Ureter (tissue), 1 donor: ENCODE measurements at regions not wholly inside any gene's neighbourhood (a gene's known extent, or its start where the extent isn't known, plus 50 kb on each side); places are given as distances from the start of the nearest gene placed in this dataset.

Experiments
- DNase-seq: peaks from one replicate; pipeline ENCODE4 v3.0.0-alpha.2; 2020; ENCODE audit warnings: low spot score
- donor health status: DM: yes; HTN: yes; CAD: no.

DNA sequence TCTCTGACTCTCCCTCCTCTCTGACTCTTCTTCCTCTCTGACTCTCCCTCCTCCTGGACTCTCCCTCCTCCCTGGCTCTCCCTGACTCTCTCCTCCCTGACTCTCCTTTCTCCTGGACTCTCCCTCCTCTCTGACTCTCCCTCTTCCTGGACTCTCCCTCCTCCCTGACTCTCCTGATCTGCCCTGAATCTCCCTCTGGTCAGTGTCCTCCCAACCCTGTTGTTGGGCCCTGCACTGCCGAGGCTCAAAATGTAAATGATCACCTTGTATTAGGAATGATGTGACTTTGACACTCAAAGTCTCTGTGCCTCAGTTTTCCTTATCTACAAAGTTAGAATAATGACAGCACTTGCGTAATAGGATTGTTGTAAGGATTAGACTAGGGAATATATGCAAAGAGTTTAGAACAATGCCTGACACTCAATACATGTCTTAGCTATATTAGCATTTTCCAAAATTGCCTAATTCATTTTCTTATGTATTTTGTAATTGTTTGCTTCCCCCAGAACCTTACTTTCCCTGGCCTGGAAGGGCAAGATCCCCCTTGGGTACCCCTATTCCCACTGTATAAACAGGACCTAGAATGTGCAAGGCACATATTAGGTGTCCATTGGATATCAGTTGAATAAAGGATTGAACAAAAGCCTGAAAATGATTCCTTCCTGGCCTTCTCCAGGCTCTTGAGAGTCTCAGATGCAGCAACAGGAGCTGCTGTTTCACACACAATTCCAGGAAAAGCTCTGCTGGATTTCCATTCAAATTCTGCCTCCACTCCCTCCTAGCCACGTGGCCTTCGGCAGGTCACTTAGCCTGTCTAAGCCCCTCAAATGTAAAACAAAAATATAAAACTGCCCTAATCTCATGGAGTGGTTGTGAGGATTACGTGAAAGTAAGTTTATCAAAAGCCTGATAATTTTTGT, 170.1 kb downstream of the INHBB start:
- no peak for DNase-seq

DNA sequence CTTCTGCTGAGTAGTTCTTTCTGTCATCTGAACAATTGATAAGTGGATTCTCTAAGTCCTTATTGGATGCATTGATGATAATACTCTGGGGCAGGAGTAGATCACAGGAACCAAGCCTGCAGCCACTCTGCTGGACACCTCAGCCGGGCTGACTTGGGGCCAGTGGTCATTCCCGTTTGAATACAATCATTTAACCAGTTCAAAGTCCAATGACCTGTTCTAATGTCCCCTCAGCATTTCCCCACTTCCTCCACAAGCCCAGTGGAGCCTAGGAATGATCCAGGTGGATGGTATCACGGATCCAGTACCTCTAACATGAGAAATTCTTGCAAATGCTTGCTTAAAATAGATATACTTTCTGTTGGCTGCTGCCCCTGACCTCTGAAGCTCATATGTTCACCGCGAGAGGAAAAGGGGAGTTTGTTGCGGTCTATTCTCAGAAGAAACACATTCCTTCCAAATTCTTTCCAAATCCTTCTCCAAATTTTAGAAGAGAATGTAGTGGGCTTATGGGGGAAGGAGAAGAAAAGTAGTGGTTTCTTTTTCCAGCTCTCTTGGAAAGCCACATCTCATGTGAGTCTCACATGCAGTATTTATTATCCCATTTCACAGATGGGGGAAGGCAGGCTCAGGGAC, 170.9 kb downstream of the INHBB start:
- DNase-seq = no peak

DNA sequence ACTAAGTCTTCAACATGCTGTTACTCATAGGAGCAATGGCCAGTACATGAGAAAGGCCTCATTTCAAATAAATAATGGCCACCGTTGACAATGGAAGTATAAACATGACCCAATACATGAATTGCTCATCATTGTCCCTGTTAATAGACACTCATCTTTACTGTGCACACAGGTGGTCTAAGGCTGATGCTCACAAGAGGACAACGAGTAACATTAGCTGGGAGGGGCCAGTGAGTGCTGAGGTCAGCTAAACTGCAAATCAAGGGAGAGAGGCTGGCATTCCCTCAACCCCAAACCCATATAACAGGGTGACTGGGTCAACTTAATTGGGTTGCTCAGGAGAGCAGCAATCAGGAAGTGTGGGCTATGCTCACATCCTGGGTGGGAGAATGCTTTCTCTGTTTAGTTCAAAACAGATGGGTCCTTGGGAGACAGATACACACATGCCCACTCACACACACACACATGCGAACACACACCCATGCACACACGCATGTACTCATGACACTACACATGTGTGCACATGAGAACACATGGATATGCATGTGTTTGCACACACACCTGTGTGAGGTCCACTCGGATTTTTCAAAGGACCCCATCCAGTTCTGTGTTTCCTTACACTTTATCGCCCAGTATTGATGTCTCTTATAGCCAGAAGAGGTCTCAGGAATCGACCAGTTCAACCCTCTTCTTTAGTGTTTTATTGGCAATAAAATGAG, 172.0 kb downstream of the INHBB start:
- DNase-seq = no peak

DNA sequence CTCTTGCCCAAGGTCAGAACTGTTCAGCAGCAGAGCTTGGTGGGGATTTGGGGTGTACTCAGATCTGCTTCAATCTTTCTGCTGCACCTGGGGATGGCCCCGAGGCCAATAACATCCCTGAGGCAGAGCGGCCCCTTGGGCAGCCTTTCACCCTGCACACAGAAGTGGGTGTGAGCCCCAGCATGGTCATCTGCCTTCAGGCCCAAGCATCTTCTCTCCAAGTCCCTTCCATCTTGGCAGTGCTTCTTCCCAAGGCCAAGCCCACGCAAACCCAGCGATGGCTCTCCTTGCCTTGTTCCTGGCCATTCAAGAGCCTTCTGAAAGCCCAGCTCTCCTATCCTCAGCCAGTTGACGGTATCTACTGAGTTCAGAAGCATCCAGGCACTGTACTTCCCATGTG, 172.9 kb downstream of the INHBB start:
- DNase-seq = no peak

DNA sequence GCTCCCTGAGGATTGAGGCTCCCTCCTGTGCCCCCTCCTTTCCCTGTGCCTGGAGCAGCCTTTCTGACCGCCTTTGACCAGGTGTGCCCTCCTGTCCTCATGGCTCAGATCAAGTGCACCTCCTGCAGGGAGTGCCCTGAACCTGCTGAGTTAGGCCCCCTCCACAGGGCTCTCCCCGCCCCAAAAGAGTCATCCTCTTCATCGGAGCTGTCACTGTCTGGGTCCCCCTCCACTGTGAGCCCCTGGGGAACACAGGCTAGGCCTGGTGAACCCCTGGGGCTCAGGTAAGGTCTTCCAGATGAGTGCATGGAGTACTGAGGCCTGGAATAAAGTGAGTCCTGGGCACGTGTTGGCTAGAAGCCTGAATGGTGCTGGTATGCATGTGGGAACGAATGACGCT, 173.5 kb downstream of the INHBB start:
- DNase-seq = no peak

DNA sequence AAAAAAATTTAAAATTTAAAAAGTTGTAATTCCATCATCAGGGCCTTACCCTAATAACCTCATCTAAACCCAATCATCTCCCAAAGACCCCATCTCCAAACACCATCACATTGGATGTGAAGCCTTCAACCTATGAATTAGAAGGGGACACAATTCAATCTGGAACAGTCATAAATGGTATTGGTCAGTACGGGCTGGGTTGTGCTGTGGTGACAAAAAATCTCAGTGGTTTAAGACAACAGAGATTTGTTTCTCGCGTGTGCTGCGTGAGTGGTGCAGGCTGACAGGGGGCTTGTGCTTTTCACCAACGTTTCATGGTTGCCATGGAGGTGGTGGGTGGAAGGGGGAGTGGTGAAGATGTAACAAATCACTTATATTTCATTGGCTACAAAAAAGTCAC, 174.5 kb downstream of the INHBB start:
- DNase-seq = no peak

DNA sequence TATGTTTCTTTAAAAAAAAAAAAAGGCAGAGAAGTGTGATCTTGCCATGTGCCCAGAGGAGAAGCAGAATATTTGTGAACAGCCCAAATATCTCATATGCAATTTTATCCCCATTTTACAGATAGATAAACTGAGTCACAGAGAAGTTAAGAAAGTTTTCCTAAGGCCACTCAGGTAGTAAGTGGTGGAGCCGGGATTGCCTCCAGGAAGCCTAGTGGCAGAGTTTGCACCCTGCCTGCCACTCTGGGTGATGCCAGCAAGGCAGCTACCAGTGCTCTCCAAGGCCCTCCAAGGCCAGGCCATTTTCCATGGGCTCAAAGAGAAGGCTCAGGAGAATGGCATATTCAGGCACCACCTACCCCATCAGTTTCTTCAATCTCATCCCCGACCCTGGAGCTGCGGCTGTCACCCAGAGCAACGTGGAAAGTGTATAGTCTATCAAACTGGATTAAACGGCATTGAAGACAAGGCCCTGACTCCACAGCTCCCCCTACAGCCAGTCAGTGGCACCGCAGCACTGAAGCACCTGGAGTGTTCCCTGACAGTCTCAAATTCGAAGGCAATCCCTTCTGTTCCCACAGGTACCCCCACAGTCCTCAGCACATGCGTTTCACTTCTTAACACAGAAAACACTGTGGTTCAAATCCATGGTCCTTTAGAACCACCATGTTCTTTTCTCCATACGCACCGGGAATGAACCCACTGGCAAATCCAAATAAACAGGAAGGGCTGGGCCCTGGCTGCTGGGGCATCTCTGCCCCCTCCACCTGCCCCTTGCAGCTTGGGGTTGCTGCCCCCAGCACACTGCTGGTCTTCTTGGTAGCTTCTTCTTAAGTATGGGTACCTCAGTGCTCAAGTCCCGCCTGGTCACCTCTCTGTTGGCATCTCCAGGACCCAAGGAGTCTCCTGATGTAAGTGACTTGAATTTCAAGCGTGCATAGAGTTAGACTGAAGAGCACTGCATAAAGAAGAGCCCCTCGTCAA, 175.3 kb downstream of the INHBB start:
- DNase-seq = no peak

DNA sequence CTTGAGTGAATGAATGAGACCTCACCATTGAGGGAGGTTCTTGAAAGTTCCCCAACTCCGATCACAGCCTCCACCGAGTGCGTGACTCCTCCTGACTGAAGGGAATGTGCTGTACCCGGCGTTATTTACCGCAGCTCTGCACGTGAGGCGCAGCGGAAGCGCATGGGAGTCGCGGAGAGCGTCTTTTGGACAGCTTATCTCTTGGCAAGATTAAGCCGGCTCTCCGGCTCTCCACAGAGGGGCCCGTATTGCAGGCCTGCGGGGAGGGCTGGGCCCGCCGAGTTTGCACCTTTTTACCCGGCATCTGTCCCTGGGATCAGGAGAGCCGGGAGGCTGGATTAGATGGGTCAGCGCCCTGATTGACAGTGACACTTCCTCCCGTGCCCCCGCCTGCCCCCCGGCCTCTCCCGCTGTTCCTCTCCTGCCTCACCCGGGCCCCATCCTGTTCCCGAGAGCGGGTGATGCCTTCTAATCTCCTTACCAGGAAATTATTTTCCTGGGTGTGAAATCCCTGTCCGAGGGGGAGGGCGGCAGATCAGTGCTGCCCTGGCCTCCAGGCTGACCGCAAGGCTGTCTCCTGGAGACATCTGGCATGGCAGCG, 176.3 kb downstream of the INHBB start:
- DNase-seq = no peak

DNA sequence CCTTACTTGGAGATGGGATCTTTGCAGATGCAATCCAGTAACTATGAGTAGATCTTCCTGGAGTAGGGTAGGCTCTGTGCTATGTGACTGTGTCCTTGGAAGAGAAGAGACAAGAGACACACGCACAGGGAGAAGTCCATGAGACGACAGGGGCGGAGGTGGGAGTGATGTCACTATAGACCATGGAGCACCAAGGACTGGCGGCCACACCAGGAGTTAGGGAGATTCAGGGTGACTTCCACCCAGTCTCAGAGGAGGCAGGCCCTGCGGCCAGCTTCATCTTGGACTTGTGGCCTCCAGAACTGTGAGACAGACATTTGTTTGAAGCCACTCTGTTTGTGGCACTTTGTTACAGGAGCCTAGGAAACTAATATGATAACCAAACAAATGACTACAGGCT, 177.8 kb downstream of the INHBB start:
- no peak for DNase-seq

DNA sequence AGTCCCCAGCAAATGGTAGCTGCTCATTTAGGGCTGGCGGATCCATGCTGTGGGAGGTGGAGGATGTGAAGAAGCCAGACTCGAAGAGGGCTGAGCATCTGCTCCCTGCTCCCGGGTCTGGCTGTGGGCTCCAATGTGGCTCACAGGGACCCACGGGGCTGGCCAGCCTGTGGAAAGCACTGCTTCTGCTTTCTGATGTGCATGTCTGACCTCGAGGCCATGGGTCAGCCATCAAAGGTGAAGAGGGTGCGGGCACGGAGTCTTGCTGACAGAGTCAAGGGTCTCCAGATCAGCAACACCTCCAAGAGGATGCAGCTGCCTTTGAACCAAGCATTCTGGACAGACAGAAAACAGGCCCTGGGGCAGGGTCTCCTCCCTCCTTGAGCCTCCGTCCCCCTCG, 178.2 kb downstream of the INHBB start:
- DNase-seq = no peak

DNA sequence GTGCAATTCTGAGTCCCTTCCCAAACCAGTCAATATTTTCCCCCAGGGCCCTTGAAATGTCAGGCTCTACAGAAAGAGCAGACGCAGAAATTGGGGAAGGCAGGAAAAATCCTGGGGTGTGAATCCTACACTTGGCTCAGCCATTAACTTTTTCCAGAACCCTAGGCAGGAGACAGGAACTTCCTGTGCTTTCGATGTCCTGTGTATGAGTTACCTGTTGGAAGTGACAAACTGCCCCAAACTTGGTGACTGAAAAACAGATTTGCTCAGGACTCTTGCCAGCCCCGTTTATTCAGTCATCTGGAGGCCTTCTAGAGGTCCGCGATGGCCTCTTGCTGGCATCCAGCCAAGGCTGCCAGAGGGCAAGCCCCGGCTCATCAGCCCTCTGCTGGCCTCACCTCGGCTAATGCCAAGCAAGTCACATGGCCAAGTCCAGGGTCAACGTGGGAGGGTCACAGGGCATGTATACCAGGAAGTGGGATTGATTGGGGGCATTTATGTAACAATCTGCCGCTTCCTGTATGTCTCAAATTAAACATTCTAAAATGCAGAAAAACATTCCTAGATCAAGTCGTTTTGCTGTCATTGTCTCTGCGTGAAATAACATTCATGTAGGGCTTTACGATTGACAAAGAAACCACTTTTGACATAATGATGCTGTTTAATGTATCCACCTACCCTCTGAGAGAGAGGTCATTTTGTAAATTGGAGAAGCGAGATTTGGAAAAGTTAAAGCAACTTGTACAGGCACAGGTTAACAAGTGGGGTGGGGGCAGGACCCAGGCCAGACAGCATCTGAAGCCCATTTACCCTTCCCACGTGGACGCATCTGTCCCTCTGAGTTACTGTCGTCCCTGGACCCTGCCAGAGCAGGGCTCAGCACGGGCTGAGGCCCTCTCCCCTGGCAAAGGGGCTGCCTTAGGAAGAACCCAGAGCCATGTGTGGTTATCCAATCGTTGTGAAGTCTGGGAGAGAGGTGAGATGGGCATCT, 179.4 kb downstream of the INHBB start:
- DNase-seq = no peak

DNA sequence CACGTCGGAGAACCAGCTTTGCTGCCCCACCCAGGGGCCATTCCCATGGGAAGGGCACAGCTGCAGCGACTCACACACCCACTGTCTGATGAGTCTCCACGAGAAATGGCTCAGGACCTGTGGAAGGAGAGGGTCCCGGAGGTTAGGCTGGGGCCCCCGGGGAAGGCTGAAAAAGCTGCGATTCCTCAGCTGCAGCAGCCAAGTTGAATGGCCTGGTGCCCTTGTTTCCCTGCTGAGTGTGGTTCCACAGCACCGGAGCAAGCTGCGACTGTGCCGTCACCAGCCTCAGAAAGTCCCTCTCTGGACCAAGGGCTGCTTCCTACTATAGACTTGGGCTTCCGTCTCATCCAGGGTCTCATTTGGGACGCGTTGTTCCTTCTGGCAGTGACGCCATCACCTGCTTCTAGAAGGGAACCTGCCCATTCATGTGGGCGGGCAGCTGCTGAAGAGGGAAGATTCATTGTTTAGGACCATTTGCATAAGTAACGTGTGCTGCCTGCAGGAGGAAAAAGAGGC, 180.2 kb downstream of the INHBB start:
- no peak for DNase-seq

DNA sequence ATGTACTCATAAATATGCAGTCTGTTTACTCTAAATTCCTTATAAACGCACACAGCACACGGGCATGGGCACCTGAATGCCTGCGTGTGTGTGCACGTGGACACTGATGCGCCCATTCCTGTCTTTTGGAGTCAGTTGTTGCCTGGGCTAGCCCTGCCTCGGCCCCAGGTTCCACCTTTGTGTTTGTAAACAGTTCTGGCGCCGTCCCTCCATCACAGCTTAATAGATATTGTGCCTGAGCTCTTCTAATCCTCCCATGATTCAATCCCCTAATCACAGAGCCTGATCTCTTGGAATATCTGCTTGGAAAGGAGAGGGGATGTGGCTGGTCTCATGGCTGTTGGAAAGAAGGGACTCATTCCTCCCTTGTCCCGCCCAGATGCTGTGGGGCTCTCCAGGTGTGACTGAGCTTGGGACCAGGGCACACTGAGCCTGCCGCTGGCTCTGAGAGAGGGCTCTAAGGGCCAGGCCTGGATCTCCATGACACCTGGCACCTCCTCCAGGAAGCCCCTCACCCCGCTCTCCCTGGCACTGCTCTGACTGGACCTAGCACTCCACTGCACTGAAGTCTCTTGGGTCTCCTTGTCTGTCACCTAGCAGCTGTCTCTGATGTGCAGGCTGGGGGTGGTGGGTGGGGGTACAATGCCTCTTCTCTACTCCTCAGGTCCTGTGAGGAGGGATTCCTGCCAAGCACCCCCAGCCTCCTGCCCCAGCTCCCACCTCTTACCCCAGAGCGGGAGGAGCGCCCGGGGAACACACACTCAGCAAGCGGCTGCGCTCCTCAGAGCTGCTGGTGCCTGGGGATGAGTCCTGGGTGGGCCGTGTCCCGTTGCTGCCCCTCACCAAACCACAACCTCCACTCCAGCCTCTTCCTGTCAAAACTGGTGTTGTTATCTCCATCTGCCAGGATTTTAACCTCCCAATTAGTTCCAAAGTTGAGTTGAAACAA, 181.3 kb downstream of the INHBB start:
- DNase-seq = no peak

DNA sequence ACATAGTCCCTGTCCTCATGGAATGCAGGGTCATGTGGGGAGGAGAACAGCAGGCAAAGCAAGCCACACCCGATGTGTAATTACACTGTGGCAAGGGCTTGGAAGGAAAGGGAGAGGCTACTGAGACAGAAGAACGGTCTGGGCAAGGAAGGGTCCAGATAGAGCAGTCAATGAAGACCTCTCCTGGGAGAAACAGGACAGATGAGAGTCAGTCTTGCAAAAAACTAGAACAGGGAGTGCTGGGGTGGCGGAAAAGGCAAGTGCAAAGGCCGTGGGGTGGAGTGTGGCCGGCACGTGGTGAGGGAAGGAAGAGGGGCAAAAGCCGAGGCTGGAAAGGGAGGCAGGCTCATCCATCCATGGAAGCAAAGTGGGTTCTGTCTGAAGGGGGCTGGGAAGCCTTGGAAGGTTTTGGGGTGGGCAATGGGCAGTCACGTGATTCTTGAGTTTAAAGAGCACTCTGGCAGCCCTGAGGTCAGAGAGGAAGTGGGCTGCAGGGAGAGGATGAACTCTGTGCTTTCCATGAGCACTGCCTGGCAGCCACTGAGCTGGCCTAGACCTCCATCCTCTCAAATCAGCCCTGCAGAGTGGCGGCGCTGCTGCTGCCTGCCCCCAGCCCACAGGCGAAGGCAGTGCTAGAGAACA, 182.2 kb downstream of the INHBB start:
- no peak for DNase-seq

DNA sequence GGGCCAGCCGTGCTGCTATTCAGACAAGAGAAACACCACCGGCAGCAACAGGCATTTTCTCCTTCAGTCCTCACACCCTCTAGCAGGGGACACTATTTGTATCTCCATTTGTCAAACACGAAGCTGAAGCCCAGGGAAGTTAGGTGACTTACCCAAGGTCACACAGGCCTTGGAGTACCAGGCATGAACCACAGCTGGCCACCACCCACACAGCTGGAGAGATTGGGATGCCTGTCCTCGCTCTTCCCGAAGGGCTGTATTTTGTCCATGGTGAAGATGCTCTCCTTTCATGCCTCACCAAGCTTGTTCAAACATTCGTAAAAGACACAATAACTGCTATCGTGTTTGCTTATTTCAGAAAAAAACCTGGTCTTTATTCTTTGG, 182.7 kb downstream of the INHBB start:
- DNase-seq = no peak

DNA sequence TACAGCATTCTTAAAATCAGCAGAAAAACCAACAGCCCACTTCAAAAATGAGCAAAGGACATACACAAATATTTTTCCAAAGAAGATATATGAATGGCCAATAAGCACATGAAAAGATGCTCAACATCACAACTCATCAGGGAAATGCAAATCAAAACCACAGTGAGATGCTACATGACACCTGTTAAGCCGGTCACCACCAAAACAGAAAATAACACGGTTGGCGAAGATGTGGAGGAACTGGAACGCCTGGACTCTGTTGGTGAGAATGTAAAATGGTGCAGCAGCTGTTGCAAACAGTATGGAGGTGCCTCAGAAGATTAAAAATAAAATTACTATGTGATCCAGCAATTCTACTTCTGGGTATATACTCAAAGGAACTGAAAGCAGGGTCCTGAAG, 184.8 kb downstream of the INHBB start:
- no peak for DNase-seq

DNA sequence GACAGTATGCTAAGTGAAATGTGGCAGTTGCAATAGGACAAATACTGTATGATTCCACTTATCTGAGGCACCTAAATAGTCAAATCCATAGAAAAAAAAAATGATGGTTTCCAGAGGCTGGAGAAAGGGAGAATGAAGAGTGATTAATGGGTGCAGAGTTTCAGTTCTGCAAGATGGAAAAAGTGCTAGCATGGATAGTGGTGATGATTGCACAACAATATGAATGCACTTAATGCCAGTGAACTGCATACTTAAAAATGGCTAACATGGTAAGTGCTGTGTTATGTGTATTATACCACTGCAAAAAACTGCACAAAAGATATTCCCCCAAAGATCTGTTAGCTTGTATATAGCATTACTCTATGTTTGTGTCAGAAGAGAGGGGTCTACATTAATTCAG, 185.4 kb downstream of the INHBB start:
- no peak for DNase-seq
